Muscle layer of duodenum (tissue), 2 donors: ENCODE measurements at regions not wholly inside any gene's neighbourhood (a gene's known extent, or its start where the extent isn't known, plus 50 kb on each side); places are given as distances from the start of the nearest gene placed in this dataset.

Experiments used
- H3K27ac ChIP-seq: one replicate; pipeline ENCODE4 v1.7.0; 2013; ENCODE audit warnings: mild to moderate bottlenecking, low read length
- H3K27me3 ChIP-seq: one replicate; pipeline ENCODE4 v1.7.0; 2013; ENCODE audit warnings: low read depth, mild to moderate bottlenecking, control low read depth, low read length
- H3K36me3 ChIP-seq, 2 donors: one replicate each; pipeline ENCODE4 v1.7.0; 2013; ENCODE audit warnings: low read length in 2 of 2, control low read depth in 1 of 2, mild to moderate bottlenecking in 1 of 2; ENCODE audit not compliant: insufficient read depth in 2 of 2, control insufficient read depth in 1 of 2
- H3K4me1 ChIP-seq, 2 donors: one replicate each; pipeline ENCODE4 v1.7.0; 2013; ENCODE audit warnings: low read length in 2 of 2, mild to moderate bottlenecking in 2 of 2, control low read depth in 1 of 2, moderate library complexity in 1 of 2; ENCODE audit not compliant: insufficient read depth in 2 of 2, control insufficient read depth in 1 of 2
- H3K4me3 ChIP-seq, 2 donors: one replicate each; pipeline ENCODE4 v1.7.0; 2013; ENCODE audit warnings: low read length in 2 of 2, low read depth in 1 of 2, mild to moderate bottlenecking in 1 of 2
- H3K9me3 ChIP-seq, 2 donors: one replicate each; pipeline ENCODE4 v1.7.0; 2013; ENCODE audit warnings: low read length in 2 of 2, control low read depth in 1 of 2, mild to moderate bottlenecking in 1 of 2; ENCODE audit not compliant: control insufficient read depth in 1 of 2
- donor health status: healthy.

- Histone ChIP-seq H3K36me3 (no peaks in the 10 kb centered on the region), H3K4me3 (no peak overlapping the region), H3K9me3 (no peaks in the 10 kb centered on the region), H3K4me1 (peaks cover 0 to 10% of the 10 kb centered on the region in 2 donors), H3K27me3 (no peaks in the 10 kb centered on the region), H3K27ac (no peak overlapping the region)
Observed at GRCh38 chr2:120888851-120889250, 153.2 kb downstream of the GLI2 start.

- no peaks in the 10 kb centered on the region for H3K36me3 ChIP-seq
- H3K27ac ChIP-seq = no peak overlapping the region
- H3K4me1 ChIP-seq = peaks cover 0 to 10% of the 10 kb centered on the region in 2 donors
- H3K4me3 ChIP-seq = no peak overlapping the region
- H3K9me3 ChIP-seq = no peaks in the 10 kb centered on the region
- H3K27me3 ChIP-seq = no peaks in the 10 kb centered on the region
Observed at GRCh38 chr2:120889936-120890335, 154.3 kb downstream of the GLI2 start.

GRCh38 chr2:120890566-120891360, 155.1 kb downstream of the GLI2 start:
- Histone ChIP-seq H3K36me3 (no peaks in the 10 kb centered on the region), H3K4me3 (no peak overlapping the region), H3K4me1 (peaks cover 0 to 10% of the 10 kb centered on the region in 2 donors), H3K27me3 (no peaks in the 10 kb centered on the region), H3K9me3 (no peaks in the 10 kb centered on the region), H3K27ac (no peak overlapping the region)

GRCh38 chr2:120892271-120892966, 156.8 kb downstream of the GLI2 start:
- no peak overlapping the region for H3K27ac ChIP-seq

GRCh38 chr2:120892967-120893667, 157.4 kb downstream of the GLI2 start:
- H3K27ac ChIP-seq = no peak overlapping the region

More at GRCh38 chr2:120892271-120892966, 156.8 kb downstream of the GLI2 start:
- Histone ChIP-seq H3K36me3 (no peaks in the 10 kb centered on the region), H3K27me3 (no peaks in the 10 kb centered on the region), H3K4me1 (peaks cover 0 to 10% of the 10 kb centered on the region in 2 donors), H3K9me3 (no peaks in the 10 kb centered on the region), H3K4me3 (no peak overlapping the region)

GRCh38 chr2:120893811-120894584, 158.3 kb downstream of the GLI2 start:
- Histone ChIP-seq H3K4me3 (no peak overlapping the region), H3K9me3 (no peaks in the 10 kb centered on the region), H3K4me1 (peaks cover 0 to 13% of the 10 kb centered on the region in 2 donors), H3K36me3 (no peaks in the 10 kb centered on the region), H3K27ac (no peak overlapping the region), H3K27me3 (no peaks in the 10 kb centered on the region)

More at GRCh38 chr2:120892967-120893667, 157.4 kb downstream of the GLI2 start:
- Histone ChIP-seq H3K4me3 (no peak overlapping the region), H3K9me3 (no peaks in the 10 kb centered on the region), H3K36me3 (no peaks in the 10 kb centered on the region), H3K27me3 (no peaks in the 10 kb centered on the region), H3K4me1 (peaks cover 0 to 10% of the 10 kb centered on the region in 2 donors)

- H3K4me1 ChIP-seq = peaks cover 0 to 14% of the 10 kb centered on the region in 2 donors
- H3K27ac ChIP-seq = no peak overlapping the region
- H3K27me3 ChIP-seq = no peaks in the 10 kb centered on the region
- H3K4me3 ChIP-seq = no peak overlapping the region
- no peaks in the 10 kb centered on the region for H3K9me3 ChIP-seq
- H3K36me3 ChIP-seq = no peaks in the 10 kb centered on the region
Observed at GRCh38 chr2:120894966-120895365, 159.3 kb downstream of the GLI2 start.

GRCh38 chr2:120896126-120896525, 160.5 kb downstream of the GLI2 start:
- H3K4me3 ChIP-seq = no peak overlapping the region
- H3K36me3 ChIP-seq = no peaks in the 10 kb centered on the region
- no peaks in the 10 kb centered on the region for H3K9me3 ChIP-seq
- H3K27ac ChIP-seq = no peak overlapping the region
- no peaks in the 10 kb centered on the region for H3K27me3 ChIP-seq
- peaks cover 0 to 14% of the 10 kb centered on the region in 2 donors for H3K4me1 ChIP-seq

- Histone ChIP-seq H3K9me3 (no peaks in the 10 kb centered on the region), H3K27me3 (no peaks in the 10 kb centered on the region), H3K4me3 (no peak overlapping the region), H3K27ac (no peak overlapping the region), H3K36me3 (no peaks in the 10 kb centered on the region), H3K4me1 (peaks cover 0 to 14% of the 10 kb centered on the region in 2 donors)
Observed at GRCh38 chr2:120896901-120897300, 161.2 kb downstream of the GLI2 start.

- peaks cover 0 to 14% of the 10 kb centered on the region in 2 donors for H3K4me1 ChIP-seq
- no peaks in the 10 kb centered on the region for H3K36me3 ChIP-seq
Observed at GRCh38 chr2:120897399-120897798, 161.7 kb downstream of the GLI2 start.

More at GRCh38 chr2:120897399-120897798, 161.7 kb downstream of the GLI2 start:
- no peaks in the 10 kb centered on the region for H3K27me3 ChIP-seq
- H3K27ac ChIP-seq = no peak overlapping the region
- H3K4me3 ChIP-seq = no peak overlapping the region
- no peaks in the 10 kb centered on the region for H3K9me3 ChIP-seq
